ENCODE measurements at regions not wholly inside any gene's neighbourhood (a gene's known extent, or its start where the extent isn't known, plus 50 kb on each side); places are given as distances from the start of the nearest gene placed in this dataset.

- no peak for DNase-seq (ENCODE audit: low spot score)
- TF ChIP-seq CTCF (IDR thresholded peaks at IDR 0.05; ENCODE audit: extremely low read depth, missing control alignments): no peak
Measured at GRCh38 chr11:121711236-121711635, 258.5 kb upstream of the SORL1-AS1 start.

GRCh38 chr11:121706884-121707420 lies 254.2 kb upstream of the SORL1-AS1 start:
- no peak for DNase-seq (ENCODE audit: low spot score)
- no peak for TF ChIP-seq CTCF (IDR thresholded peaks at IDR 0.05; ENCODE audit: extremely low read depth, missing control alignments)

GRCh38 chr11:121703201-121703600 lies 250.4 kb upstream of the SORL1-AS1 start:
- no peak for TF ChIP-seq CTCF (IDR thresholded peaks at IDR 0.05; ENCODE audit: extremely low read depth, missing control alignments)
- no peak for DNase-seq (ENCODE audit: low spot score)

- TF ChIP-seq CTCF (IDR thresholded peaks at IDR 0.05; ENCODE audit: extremely low read depth, missing control alignments): no peak
- no peak for DNase-seq (ENCODE audit: low spot score)
Measured at GRCh38 chr11:121700968-121701367, 248.2 kb upstream of the SORL1-AS1 start.

- TF ChIP-seq CTCF (IDR thresholded peaks at IDR 0.05; ENCODE audit: extremely low read depth, missing control alignments): no peak
- DNase-seq (ENCODE audit: low spot score): no peak
Measured at GRCh38 chr11:121699801-121700200, 247.0 kb upstream of the SORL1-AS1 start.

GRCh38 chr11:121696931-121697670 lies 244.3 kb upstream of the SORL1-AS1 start:
- no peak for TF ChIP-seq CTCF (IDR thresholded peaks at IDR 0.05; ENCODE audit: extremely low read depth, missing control alignments)
- DNase-seq (ENCODE audit: low spot score): no peak

- DNase-seq (ENCODE audit: low spot score): no peak
- TF ChIP-seq CTCF (IDR thresholded peaks at IDR 0.05; ENCODE audit: extremely low read depth, missing control alignments): no peak
Measured at GRCh38 chr11:121696177-121696871, 243.6 kb upstream of the SORL1-AS1 start.

Data from GM20000 (cell line).